Endothelial cell of umbilical vein (primary cell): ENCODE measurements at regions not wholly inside any gene's neighbourhood (a gene's known extent, or its start where the extent isn't known, plus 50 kb on each side); places are given as distances from the start of the nearest gene placed in this dataset.

Experiments used
- BruUV-seq: library from RNA; stranded (reverse); fragments of 400-500 nt; replicated peaks from 2 replicates; lab custom pipeline; 2021; lab: Mats Ljungman, UMichigan
- CTCF ChIA-PET: fragments of 300-600, 350-600 bp; sonication (Branson Sonifier 250); formaldehyde crosslinking; loops from one replicate; lab custom pipeline; 2021; ENCODE audit warnings: antibody characterized with exemption, inconsistent platforms; lab: Charles Lee
- POLR2A ChIA-PET: fragments of 300-600, 350-600 bp; sonication (Branson Sonifier 250); formaldehyde crosslinking; loops from one replicate; lab custom pipeline; 2021; ENCODE audit warnings: antibody characterized with exemption, inconsistent platforms; lab: Charles Lee
- DNase-seq: peaks from one replicate; pipeline ENCODE4 v3.0.0-alpha.2; 2011; ENCODE audit warnings: low read depth, low spot score
- FAIRE-seq: peaks from 2 replicates; lab custom pipeline; 2011; peaks lifted over from hg19 to GRCh38; lab: Jason Lieb, UNC
- H2AFZ ChIP-seq: 2 replicates; pipeline ENCODE4 v1.6.0; 2012; ENCODE audit warnings: low read depth, low read length, control low read depth, inconsistent platforms
- H3K27ac ChIP-seq: 2 replicates; pipeline ENCODE4 v1.5.1; 2011; ENCODE audit warnings: low read depth, mild to moderate bottlenecking, control low read depth, low read length, moderate library complexity; ENCODE audit not compliant: insufficient read depth
- H3K27me3 ChIP-seq, 2 experiments: 2 replicates each; pipeline versions ENCODE4 v1.6.0 to v1.6.1; 2011; ENCODE audit warnings: low read length in 2 of 2, mixed read lengths in 1 of 2; ENCODE audit not compliant: control insufficient read depth in 2 of 2, insufficient read depth in 2 of 2
- H3K36me3 ChIP-seq, 2 experiments: 2 replicates in 1 of 2; 3 replicates in 1 of 2; pipeline ENCODE4 v1.5.1; 2011; ENCODE audit warnings: low read length in 2 of 2, mild to moderate bottlenecking in 1 of 2, moderate library complexity in 1 of 2; ENCODE audit not compliant: control insufficient read depth in 2 of 2, insufficient read depth in 2 of 2; ENCODE audit errors: extremely low read depth in 1 of 2
- H3K4me1 ChIP-seq: 3 replicates; pipeline ENCODE4 v1.5.1; 2011; ENCODE audit warnings: mild to moderate bottlenecking, low read length; ENCODE audit not compliant: control insufficient read depth, insufficient read depth; ENCODE audit errors: extremely low read depth
- H3K4me2 ChIP-seq: 2 replicates; pipeline ENCODE4 v1.6.1; 2011; ENCODE audit warnings: low read length, control low read depth, mixed read lengths; ENCODE audit not compliant: insufficient read depth
- H3K4me3 ChIP-seq, 3 experiments: fragments of 200-600 bp in 1 of 3; sonication (generic), shearing (Covaris generic) in 1 of 3; replicated peaks in 1 of 3; 2 replicates each; pipeline ENCODE4 v1.5.1; 2011 to 2016; ENCODE audit warnings: control low read depth in 3 of 3, low read length in 3 of 3, mild to moderate bottlenecking in 2 of 3, inconsistent platforms in 1 of 3, low read depth in 1 of 3, moderate library complexity in 1 of 3; ENCODE audit not compliant: insufficient read depth in 1 of 3
- H3K79me2 ChIP-seq: 2 replicates; pipeline ENCODE4 v1.6.0; 2012; ENCODE audit warnings: low read length, inconsistent platforms; ENCODE audit not compliant: control insufficient read depth, insufficient read depth
- H3K9ac ChIP-seq: replicated peaks from 2 replicates; pipeline ENCODE3; 2011; ENCODE audit warnings: low read length, control low read depth; ENCODE audit not compliant: insufficient read depth; ENCODE audit errors: extremely low read depth
- H3K9me1 ChIP-seq: replicated peaks from 3 replicates; pipeline ENCODE4 v1.6.0; 2011; ENCODE audit warnings: mild to moderate bottlenecking, low read length; ENCODE audit not compliant: control insufficient read depth, insufficient read depth; ENCODE audit errors: extremely low read depth
- H3K9me3 ChIP-seq: replicated peaks from 2 replicates; pipeline ENCODE4 v1.5.1; 2012; ENCODE audit warnings: low read length, inconsistent platforms; ENCODE audit not compliant: control insufficient read depth, insufficient read depth
- H4K20me1 ChIP-seq: replicated peaks from 2 replicates; pipeline ENCODE3; 2011; ENCODE audit warnings: mild to moderate bottlenecking, low read length; ENCODE audit not compliant: control insufficient read depth, insufficient read depth; ENCODE audit errors: extremely low read depth
- EZH2 ChIP-seq: IDR thresholded peaks from 2 replicates; pipeline ENCODE4 v1.6.1; 2012; ENCODE audit warnings: borderline replicate concordance, low read depth, mild to moderate bottlenecking, moderate library complexity, low read length, inconsistent platforms; ENCODE audit not compliant: severe bottlenecking
- FOS ChIP-seq: IDR thresholded peaks from 2 replicates; pipeline ENCODE4 v1.6.1; 2011; ENCODE audit warnings: mild to moderate bottlenecking, low read length, moderate library complexity, borderline replicate concordance; ENCODE audit not compliant: insufficient read depth
- GATA2 ChIP-seq: IDR thresholded peaks from 2 replicates; pipeline ENCODE4 v1.7.0; 2011; ENCODE audit warnings: low read depth, mild to moderate bottlenecking, moderate library complexity, mixed read lengths, low read length; ENCODE audit not compliant: insufficient read length, insufficient read depth
- JUN ChIP-seq: IDR thresholded peaks from 2 replicates; pipeline ENCODE4 v1.6.1; 2011; ENCODE audit warnings: borderline replicate concordance, low read depth; ENCODE audit not compliant: insufficient read length, insufficient read depth
- MYC ChIP-seq: IDR thresholded peaks from one replicate; pipeline ENCODE4 v1.6.1; 2011; ENCODE audit warnings: mild to moderate bottlenecking, low read depth, low read length
- POLR2A ChIP-seq: IDR thresholded peaks from 2 replicates; pipeline ENCODE4 v1.6.1; 2012; ENCODE audit warnings: low read depth, mild to moderate bottlenecking, control low read depth, low read length
- dilution Hi-C: fragments of 300-500 bp; cut with MboI; formaldehyde crosslinking; loops from one replicate; pipeline ENCODE4 v1.15.0; 2019; ENCODE audit warnings: low sequenced_read_pairs; ENCODE audit not compliant: extremely low pct_ligation_motif_present
- intact Hi-C: fragments of 100-400 bp; cut with micrococcal nuclease; formaldehyde crosslinking; loops from one replicate; pipeline ENCODE4 v1.10.0; 2022
- TF ChIP-seq, protein P1 (sequence below), 2 donors: IDR thresholded peaks; 1 replicate in 1 of 2; 2 replicates in 1 of 2; pipeline ENCODE4 v1.5.1; 2011; ENCODE audit warnings: low read length in 2 of 2, mild to moderate bottlenecking in 2 of 2, moderate library complexity in 2 of 2, control low read depth in 1 of 2, inconsistent platforms in 1 of 2, low read depth in 1 of 2; ENCODE audit not compliant: insufficient read depth in 1 of 2; ENCODE audit errors: extremely low read depth in 1 of 2
- TF ChIP-seq, protein P2 (sequence below): IDR thresholded peaks from 2 replicates; pipeline ENCODE4 v1.6.1; 2011; ENCODE audit not compliant: insufficient read depth, insufficient read length

DNA sequence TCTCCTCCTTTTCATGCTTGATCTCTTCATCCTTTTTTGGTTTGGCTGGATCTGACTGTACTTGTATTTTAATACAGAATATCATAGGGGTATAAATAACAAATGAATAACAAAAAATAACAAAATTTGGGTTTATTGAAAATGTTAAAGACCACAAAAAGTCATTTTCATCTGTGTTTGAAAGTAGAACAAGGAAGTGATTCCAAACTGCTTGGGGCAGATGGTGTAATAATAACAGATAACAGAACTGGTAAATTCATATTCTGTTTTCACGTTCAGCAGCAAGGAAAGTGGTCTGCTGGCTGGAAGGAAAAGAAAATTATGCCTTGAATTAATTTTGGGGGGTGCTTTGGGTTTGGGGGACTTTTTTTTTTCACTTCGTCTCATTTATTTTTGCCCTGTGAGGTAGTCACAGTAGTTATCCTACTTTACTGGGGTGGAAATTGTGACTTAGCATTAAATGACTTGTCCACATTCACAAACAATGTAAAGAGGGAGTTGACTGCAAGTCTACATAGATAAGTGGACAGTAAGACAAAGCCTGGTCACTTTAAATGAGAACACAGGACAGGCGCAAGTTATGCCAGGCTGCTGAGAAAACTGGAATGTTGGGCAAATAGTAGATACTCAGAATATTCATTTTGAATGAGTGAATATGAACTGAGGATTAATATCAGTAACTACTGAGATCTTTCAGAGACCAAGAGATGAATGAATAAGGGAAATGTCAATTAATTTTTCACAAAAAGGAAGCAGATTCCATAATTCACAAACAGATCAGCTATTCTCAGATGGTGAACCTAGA lies 193.9 kb upstream of the CITED2 start:
- intact Hi-C loops (loop anchor here (2.0 to 10.0 kb wide), 2 partner anchors 30 to 1996 kb away; no protein-coding TSS in a partner anchor), dilution Hi-C loops (no loop called here)
- ChIA-PET POLR2A (interaction anchor here (0.6 to 1.6 kb wide), 3 partner anchors 19 to 194 kb away, joined by 3 to 18 read pairs (median 6); partner anchors contain the start of gene CITED2), CTCF (interaction anchor here (0.7 to 1.8 kb wide), 7 partner anchors 10 to 199 kb away, joined by 3 to 8 read pairs (median 3); partner anchors contain the start of gene CITED2)
- no peaks in the 10 kb centered on the region for H3K27me3 ChIP-seq
- H3K79me2 ChIP-seq = no peaks in the 10 kb centered on the region
- BruUV-seq = TSS peak; percentile 74
- peak overlapping the region; percentile 50 for H3K9ac ChIP-seq
- peak overlapping the region; percentile 80 for H2AFZ ChIP-seq
- no peaks in the 10 kb centered on the region for H4K20me1 ChIP-seq
- TF ChIP-seq GATA2 = no peak
- TF ChIP-seq POLR2A = no peak
- no peak for TF ChIP-seq MYC
- TF ChIP-seq EZH2 = no peak
- no peak for TF ChIP-seq JUN
- TF ChIP-seq, protein P1, sequence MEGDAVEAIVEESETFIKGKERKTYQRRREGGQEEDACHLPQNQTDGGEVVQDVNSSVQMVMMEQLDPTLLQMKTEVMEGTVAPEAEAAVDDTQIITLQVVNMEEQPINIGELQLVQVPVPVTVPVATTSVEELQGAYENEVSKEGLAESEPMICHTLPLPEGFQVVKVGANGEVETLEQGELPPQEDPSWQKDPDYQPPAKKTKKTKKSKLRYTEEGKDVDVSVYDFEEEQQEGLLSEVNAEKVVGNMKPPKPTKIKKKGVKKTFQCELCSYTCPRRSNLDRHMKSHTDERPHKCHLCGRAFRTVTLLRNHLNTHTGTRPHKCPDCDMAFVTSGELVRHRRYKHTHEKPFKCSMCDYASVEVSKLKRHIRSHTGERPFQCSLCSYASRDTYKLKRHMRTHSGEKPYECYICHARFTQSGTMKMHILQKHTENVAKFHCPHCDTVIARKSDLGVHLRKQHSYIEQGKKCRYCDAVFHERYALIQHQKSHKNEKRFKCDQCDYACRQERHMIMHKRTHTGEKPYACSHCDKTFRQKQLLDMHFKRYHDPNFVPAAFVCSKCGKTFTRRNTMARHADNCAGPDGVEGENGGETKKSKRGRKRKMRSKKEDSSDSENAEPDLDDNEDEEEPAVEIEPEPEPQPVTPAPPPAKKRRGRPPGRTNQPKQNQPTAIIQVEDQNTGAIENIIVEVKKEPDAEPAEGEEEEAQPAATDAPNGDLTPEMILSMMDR (IDR thresholded peaks at IDR 0.05; ENCODE audit: extremely low read depth in 1 of 2, insufficient read depth in 1 of 2, low read depth in 1 of 2, low read length in 2 of 2) = no peak
- TF ChIP-seq, protein P2, sequence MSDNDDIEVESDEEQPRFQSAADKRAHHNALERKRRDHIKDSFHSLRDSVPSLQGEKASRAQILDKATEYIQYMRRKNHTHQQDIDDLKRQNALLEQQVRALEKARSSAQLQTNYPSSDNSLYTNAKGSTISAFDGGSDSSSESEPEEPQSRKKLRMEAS = no peak
- peak; percentile 50 for TF ChIP-seq FOS
- DNase-seq (no peak), FAIRE-seq (no peak)
- H3K36me3 ChIP-seq = no peaks in the 10 kb centered on the region
- H3K9me1 ChIP-seq = no peaks in the 10 kb centered on the region
- peak overlapping the region; percentile 87 for H3K4me2 ChIP-seq
- H3K27ac ChIP-seq = peak overlapping the region; percentile 81
- H3K4me1 ChIP-seq = peaks cover 24% of the 10 kb centered on the region
- H3K4me3 ChIP-seq = peak overlapping the region in 1 of 3 experiments; percentile 22
- H3K9me3 ChIP-seq = no peaks in the 10 kb centered on the region
